ENCODE measurements at regions not wholly inside any gene's neighbourhood (a gene's known extent, or its start where the extent isn't known, plus 50 kb on each side); places are given as distances from the start of the nearest gene placed in this dataset.
A peak's percentile ranks its signal among the peaks of the same experiment; 100 is the strongest.
"Not testable (repeated sequence)": the region's sequence is repeated elsewhere in the genome, so short reads cannot be mapped to it uniquely, and the experiment has no call there.

GRCh38 chr2:51774606-51775005 is 742.7 kb upstream of the NRXN1 start:
- not testable (repeated sequence) for DNase-seq (ENCODE audit: low spot score)

GRCh38 chr2:51760441-51760840 is 728.5 kb upstream of the NRXN1 start:
- DNase-seq (ENCODE audit: low spot score): no peak

GRCh38 chr2:51758081-51758480 is 726.1 kb upstream of the NRXN1 start:
- no peak for DNase-seq (ENCODE audit: low spot score)

DNA sequence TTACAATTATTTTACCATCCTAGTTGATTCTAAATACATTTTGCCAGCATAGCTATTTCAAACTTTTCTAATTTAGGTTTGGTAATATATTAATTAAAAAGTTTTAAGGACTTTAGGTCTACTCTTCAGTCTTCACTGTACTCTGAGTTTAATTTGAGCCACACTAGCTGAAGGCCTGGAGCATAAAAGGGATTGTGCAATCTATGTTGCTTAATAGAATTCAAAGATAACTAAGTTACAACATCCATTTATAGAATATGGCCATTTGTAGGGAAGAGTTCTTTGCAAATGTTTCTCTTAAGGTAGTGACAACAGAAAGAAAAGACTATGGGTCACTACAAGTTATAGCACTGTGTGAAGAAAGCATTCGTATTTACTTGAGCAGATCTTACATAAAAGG is 702.2 kb upstream of the NRXN1 start:
- no peak for DNase-seq (ENCODE audit: low spot score)

GRCh38 chr2:51723691-51724090 is 691.8 kb upstream of the NRXN1 start:
- DNase-seq (ENCODE audit: low spot score): no peak

GRCh38 chr2:51722311-51722710 is 690.4 kb upstream of the NRXN1 start:
- peak; percentile 2 for DNase-seq (ENCODE audit: low spot score)

DNA sequence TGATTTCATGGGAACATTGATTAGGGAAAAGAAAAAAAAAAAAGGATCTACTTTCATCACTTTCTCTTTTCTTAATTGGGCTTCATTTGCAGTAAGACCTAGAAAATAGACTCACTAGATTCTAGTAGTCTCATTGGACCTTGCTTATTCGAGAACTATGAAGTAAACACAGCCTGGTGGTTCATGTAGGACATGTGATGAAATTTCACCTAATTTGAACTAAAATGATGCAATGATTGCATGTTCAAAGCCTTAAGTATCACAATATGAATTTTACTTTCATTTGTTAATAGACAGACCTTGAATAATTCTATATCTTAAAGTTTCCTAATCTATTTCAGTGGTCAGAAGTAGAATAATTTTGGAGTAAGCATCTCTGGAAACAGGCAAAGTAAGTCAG is 688.9 kb upstream of the NRXN1 start:
- DNase-seq (ENCODE audit: low spot score): no peak

- DNase-seq (ENCODE audit: low spot score): no peak
Measured at GRCh38 chr2:51718881-51719280, 686.9 kb upstream of the NRXN1 start.

DNA sequence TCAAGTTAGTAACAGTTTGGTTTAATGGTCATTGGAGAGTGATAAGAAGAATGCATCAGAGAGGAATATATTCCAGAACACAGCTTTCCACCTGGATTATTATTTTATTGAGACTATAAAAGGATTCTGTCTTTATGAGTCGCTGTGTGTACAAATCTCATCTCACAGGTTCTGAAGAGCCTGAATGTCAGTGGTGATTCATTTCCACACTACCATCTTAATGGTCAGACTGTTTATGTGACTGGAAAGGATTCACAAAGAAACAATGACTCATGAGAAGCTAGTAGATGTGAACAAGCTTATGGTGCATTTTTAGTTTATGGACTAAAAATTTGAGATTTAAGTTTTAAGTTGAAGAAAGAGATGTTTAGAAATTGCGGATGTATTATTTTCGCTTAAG is 685.4 kb upstream of the NRXN1 start:
- DNase-seq (ENCODE audit: low spot score): no peak

DNA sequence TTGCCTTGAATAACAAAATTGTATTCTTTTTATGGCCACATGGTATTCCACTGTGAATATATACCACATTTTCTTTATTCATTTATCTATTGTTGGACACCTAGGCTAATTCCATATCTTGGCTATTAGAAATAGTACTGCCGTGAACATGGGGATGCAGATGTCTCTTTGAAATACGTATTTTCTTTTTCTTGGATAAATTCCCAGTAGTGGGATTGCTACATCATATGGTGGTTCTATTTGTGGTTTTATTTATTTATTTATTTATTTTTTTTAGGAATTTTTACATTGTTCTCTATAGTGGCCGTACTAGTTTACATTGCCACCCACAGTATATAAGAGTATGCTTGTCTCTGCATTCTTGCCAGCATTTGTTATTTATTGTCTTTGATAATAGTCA is 679.8 kb upstream of the NRXN1 start:
- DNase-seq (ENCODE audit: low spot score): no peak

- DNase-seq (ENCODE audit: low spot score): no peak
Measured at GRCh38 chr2:51710222-51710621, 678.3 kb upstream of the NRXN1 start.

GRCh38 chr2:51707625-51708024 is 675.7 kb upstream of the NRXN1 start:
- no peak for DNase-seq (ENCODE audit: low spot score)

DNA sequence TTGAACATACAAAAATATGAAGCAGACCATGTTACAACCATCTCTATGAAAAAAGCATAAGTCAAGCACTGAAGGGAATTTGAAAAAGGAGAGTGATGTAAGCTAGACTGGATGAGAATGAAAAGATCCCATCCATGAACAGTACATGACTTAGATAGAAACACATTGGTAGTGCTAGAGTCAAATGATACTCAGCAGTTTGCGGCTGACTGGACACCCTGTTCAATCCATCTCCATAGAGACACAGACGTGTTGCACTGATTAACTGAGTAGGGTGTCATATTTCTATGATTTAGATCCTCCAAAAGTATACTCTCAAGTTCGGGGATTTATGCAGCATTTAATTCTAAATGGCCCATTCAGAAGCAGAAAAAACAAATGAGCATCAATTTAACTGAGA is 674.3 kb upstream of the NRXN1 start:
- DNase-seq (ENCODE audit: low spot score): no peak

GRCh38 chr2:51705417-51705816 is 673.5 kb upstream of the NRXN1 start:
- no peak for DNase-seq (ENCODE audit: low spot score)

DNA sequence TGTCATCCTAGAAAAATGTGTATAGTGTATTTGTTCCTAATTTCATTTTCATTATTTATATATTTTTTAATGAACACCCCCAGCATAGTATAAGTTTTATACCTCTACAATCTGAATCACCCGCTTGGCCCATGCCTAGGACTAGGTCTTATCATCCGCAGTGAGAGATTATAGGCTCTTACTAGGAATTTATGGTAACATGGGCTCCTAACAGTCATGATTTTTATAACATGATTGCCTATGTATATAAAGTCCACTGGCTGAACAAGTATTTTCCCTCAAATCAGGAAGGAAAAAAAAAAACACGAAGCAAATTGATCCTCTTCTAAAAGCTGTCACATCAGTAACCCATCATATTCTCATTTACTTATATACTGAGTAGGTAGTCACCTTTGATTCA is 666.1 kb upstream of the NRXN1 start:
- no peak for DNase-seq (ENCODE audit: low spot score)

DNA sequence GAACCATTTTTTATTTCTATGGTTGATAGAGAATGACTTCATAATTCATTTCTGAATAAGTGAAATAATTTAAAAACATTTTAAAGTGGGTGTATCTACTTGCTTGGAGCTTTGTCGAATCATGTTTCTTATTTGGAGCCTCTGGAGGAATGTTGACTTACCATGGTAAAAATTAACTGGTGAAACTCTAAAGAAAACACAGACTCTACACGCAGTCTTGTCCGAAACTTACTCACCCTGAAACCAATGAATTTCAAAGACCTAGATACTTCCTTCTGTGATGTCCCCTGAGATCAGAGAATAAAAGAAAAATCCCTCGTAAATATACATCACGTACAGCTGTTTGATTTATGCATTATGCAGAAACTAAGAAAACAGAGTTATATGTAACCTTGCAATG is 665.2 kb upstream of the NRXN1 start:
- no peak for DNase-seq (ENCODE audit: low spot score)

DNA sequence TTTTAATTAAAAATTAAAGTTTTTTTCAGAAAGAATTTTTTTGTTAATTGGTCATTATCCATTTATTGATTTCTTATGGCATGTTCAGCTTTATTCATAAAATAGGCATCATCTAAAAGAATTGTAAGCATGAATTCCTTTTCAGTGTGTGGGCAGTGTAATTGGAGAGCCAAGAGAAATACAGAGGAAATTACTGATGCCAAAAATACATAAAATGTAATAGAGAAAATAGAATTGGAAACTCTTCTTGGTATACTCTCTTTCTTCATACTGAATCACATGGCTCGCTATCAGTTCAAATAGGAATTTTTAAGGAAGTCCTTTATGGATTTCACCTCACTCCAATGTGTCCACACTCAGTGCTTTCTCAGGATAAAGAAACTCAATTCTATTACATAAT is 663.6 kb upstream of the NRXN1 start:
- no peak for DNase-seq (ENCODE audit: low spot score)

DNA sequence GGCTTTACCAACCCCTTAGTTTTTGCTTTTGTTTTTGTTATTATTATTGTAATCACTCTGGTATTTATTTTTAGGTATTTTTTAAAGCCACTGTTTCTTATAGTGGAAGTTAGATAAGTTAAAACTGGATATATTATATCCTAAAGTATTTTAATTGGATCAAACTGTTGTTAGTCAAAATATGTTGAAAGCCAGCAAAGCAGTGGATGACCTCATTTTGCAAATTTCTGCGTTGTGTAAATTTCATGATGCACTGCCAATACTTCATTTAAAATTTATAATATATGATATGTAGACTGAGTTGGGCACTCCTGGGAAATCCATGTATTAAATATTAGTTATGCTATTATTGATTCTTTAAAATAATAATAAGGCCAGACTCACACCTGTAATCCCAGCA is 661.7 kb upstream of the NRXN1 start:
- no peak for DNase-seq (ENCODE audit: low spot score)

DNA sequence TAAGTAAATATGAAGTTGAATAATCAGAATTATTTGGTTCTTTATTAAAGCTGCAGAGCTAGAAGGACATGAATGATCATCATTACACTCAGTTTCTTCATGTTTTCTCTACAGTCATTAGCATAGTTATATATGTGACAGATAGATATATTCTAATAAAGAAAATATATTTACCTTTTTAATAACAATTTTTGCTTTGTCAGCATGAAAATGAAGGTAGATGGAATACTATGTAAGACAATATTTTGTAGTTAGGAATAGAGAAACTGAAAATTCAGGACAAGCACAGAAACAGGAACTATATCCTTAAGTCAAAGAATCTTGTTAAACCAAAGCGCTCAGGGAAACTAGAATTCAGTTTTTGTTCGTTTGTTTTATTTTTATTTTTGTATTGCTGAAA is 649.9 kb upstream of the NRXN1 start:
- DNase-seq (ENCODE audit: low spot score): no peak

DNA sequence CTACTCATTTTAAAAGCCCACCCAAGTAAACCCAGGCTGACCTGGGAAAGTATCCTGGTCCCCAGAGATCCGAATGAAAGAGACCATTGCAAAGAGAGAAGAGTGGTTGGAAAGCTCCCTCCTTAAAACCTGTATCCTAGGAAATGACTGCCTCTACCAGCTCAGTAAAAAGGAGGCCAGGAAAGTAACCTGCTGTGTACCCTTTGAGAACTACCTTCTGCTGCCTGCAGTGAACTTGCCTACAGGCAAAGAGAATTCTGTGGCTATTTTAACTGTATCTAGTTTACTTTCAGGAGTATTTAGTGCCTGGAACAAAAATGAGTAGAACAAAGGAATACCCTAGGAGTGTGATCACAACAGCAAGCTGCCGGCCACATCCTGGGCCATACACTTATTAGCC is 641.7 kb upstream of the NRXN1 start:
- DNase-seq (ENCODE audit: low spot score): no peak

- DNase-seq (ENCODE audit: low spot score): no peak
Measured at GRCh38 chr2:51667679-51668078, 635.7 kb upstream of the NRXN1 start.

DNA sequence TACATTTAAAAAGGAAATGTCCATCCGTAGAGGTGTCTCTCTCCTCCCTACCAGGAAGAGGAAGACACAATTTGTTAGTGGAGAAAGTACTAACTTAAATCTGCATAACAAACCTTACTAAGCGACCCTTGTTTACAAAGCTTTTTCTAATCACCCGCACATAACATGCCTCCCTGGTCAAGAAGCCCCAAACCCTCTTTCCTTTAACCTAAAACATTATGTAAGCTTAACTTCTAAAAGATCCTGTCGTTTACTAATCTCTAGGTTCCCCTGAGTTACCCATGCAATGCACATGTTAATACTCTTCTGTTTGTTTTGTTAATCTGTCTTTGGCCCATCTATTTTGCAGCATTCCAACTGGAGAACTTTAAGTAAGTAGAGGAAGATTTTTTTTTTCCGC is 630.3 kb upstream of the NRXN1 start:
- DNase-seq (ENCODE audit: low spot score): no peak

- DNase-seq (ENCODE audit: low spot score): no peak
Measured at GRCh38 chr2:51657849-51658248, 625.9 kb upstream of the NRXN1 start.

GRCh38 chr2:51650769-51651168 is 618.8 kb upstream of the NRXN1 start:
- no peak for DNase-seq (ENCODE audit: low spot score)

DNA sequence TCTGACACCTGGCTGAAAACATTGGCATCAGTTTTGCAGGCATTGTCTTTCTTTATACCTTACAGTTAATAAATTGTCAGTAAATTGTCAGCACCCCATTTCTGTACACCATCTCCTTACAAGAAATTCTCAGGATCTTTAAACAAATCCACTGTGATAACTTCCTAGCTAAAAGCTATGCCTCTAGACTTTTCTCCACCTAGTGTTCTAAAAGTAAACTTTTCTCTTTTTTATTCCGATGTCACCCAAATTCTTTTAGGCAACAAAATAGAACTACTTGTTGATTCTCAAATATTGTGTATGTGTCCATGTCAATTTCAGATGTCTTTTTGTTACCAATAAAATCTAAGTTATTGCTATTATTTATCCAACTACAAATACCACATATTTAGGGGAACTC is 617.4 kb upstream of the NRXN1 start:
- DNase-seq (ENCODE audit: low spot score): no peak
